ENCODE measurements at regions not wholly inside any gene's neighbourhood (a gene's known extent, or its start where the extent isn't known, plus 50 kb on each side); places are given as distances from the start of the nearest gene placed in this dataset.

GRCh38 chr14:86305058-86305457 is 775.1 kb downstream of the FLRT2 start:
- no peak overlapping the region for H3K4me3 ChIP-seq (ENCODE audit: low read length)
- DNase-seq (ENCODE audit: low read depth), result no peak
- no peak for TF ChIP-seq CTCF (conservative IDR thresholded peaks at IDR 0.05; ENCODE audit: low read depth, low read length)

- no peak for TF ChIP-seq CTCF (conservative IDR thresholded peaks at IDR 0.05; ENCODE audit: low read depth, low read length)
- DNase-seq (ENCODE audit: low read depth), result no peak
- H3K4me3 ChIP-seq (ENCODE audit: low read length), result no peak overlapping the region
These were observed 770.0 kb downstream of the FLRT2 start for GRCh38 chr14:86299994-86300393.

GRCh38 chr14:86296173-86296572 is 766.2 kb downstream of the FLRT2 start:
- H3K4me3 ChIP-seq (ENCODE audit: low read length), result no peak overlapping the region
- TF ChIP-seq CTCF (conservative IDR thresholded peaks at IDR 0.05; ENCODE audit: low read depth, low read length), result no peak
- DNase-seq (ENCODE audit: low read depth), result no peak

GRCh38 chr14:86288336-86288735 is 758.4 kb downstream of the FLRT2 start:
- no peak overlapping the region for H3K4me3 ChIP-seq (ENCODE audit: low read length)
- no peak for TF ChIP-seq CTCF (conservative IDR thresholded peaks at IDR 0.05; ENCODE audit: low read depth, low read length)

GRCh38 chr14:86279405-86279804 is 749.5 kb downstream of the FLRT2 start:
- DNase-seq (ENCODE audit: low read depth), result no peak
- TF ChIP-seq CTCF (conservative IDR thresholded peaks at IDR 0.05; ENCODE audit: low read depth, low read length), result no peak
- H3K4me3 ChIP-seq (ENCODE audit: low read length), result no peak overlapping the region

More at GRCh38 chr14:86288336-86288735, 758.4 kb downstream of the FLRT2 start:
- DNase-seq (ENCODE audit: low read depth), result peak; percentile 51

- no peak overlapping the region for H3K4me3 ChIP-seq (ENCODE audit: low read length)
- no peak for TF ChIP-seq CTCF (conservative IDR thresholded peaks at IDR 0.05; ENCODE audit: low read depth, low read length)
- DNase-seq (ENCODE audit: low read depth), result no peak
These were observed 728.0 kb downstream of the FLRT2 start for GRCh38 chr14:86257973-86258372.

- no peak for TF ChIP-seq CTCF (conservative IDR thresholded peaks at IDR 0.05; ENCODE audit: low read depth, low read length)
- DNase-seq (ENCODE audit: low read depth), result no peak
- H3K4me3 ChIP-seq (ENCODE audit: low read length), result no peak overlapping the region
These were observed 713.2 kb downstream of the FLRT2 start for GRCh38 chr14:86243158-86243557.
